Activated T-cell treated with anti-CD3 and anti-CD28 coated beads, Interleukin-2, amount 50 U/mL, for 24 hours (primary cell): ENCODE measurements at regions not wholly inside any gene's neighbourhood (a gene's known extent, or its start where the extent isn't known, plus 50 kb on each side); places are given as distances from the start of the nearest gene placed in this dataset.
A peak's percentile ranks its signal among the peaks of the same experiment; 100 is the strongest.

ENCODE experiments used
- DNase-seq: peaks from one replicate; pipeline ENCODE4 v3.0.0-alpha.2; 2020
- H3K27ac Mint-ChIP-seq: 2 replicates; pipeline ENCODE4 v1.8.0; 2020; ENCODE audit warnings: mild to moderate bottlenecking, mixed read lengths
- H3K27me3 Mint-ChIP-seq: 2 replicates; pipeline ENCODE4 v1.8.0; 2020; ENCODE audit warnings: mixed read lengths
- H3K36me3 Mint-ChIP-seq: 2 replicates; pipeline ENCODE4 v1.8.0; 2020; ENCODE audit warnings: low read depth, mixed read lengths
- H3K4me1 Mint-ChIP-seq: 2 replicates; pipeline ENCODE4 v1.8.0; 2020; ENCODE audit warnings: low read depth, mixed read lengths
- H3K4me3 Mint-ChIP-seq: 2 replicates; pipeline ENCODE4 v1.8.0; 2020; ENCODE audit warnings: mild to moderate bottlenecking, moderate library complexity, mixed read lengths
- H3K9me3 Mint-ChIP-seq: 2 replicates; pipeline ENCODE4 v1.8.0; 2020; ENCODE audit warnings: mixed read lengths

- Mint-ChIP-seq H3K27ac (no peak overlapping the region), H3K4me3 (no peak overlapping the region)
Observed at GRCh38 chr11:95717314-95717713, 72.3 kb downstream of the FAM76B start.

GRCh38 chr11:95716266-95716665, 73.3 kb downstream of the FAM76B start:
- H3K27ac Mint-ChIP-seq = peak overlapping the region; percentile 79
- no peaks in the 10 kb centered on the region for H3K36me3 Mint-ChIP-seq
- no peaks in the 10 kb centered on the region for H3K9me3 Mint-ChIP-seq
- no peak overlapping the region for H3K4me3 Mint-ChIP-seq
- DNase-seq = no peak
- peaks cover 2% of the 10 kb centered on the region for H3K27me3 Mint-ChIP-seq
- peaks cover 57% of the 10 kb centered on the region for H3K4me1 Mint-ChIP-seq

More at GRCh38 chr11:95717314-95717713, 72.3 kb downstream of the FAM76B start:
- Mint-ChIP-seq H3K4me1 (peaks cover 47% of the 10 kb centered on the region), H3K27me3 (peaks cover 2% of the 10 kb centered on the region), H3K9me3 (no peaks in the 10 kb centered on the region), H3K36me3 (no peaks in the 10 kb centered on the region)
- no peak for DNase-seq

- H3K36me3 Mint-ChIP-seq = no peaks in the 10 kb centered on the region
- H3K4me3 Mint-ChIP-seq = peak overlapping the region; percentile 14
- DNase-seq = no peak
- no peaks in the 10 kb centered on the region for H3K9me3 Mint-ChIP-seq
- peak overlapping the region; percentile 79 for H3K27ac Mint-ChIP-seq
- H3K27me3 Mint-ChIP-seq = peaks cover 2% of the 10 kb centered on the region
- H3K4me1 Mint-ChIP-seq = peaks cover 62% of the 10 kb centered on the region
Observed at GRCh38 chr11:95715777-95716241, 73.8 kb downstream of the FAM76B start.

GRCh38 chr11:95714843-95715776, 74.5 kb downstream of the FAM76B start:
- H3K4me3 Mint-ChIP-seq = no peak overlapping the region
- H3K4me1 Mint-ChIP-seq = peaks cover 60% of the 10 kb centered on the region
- peak overlapping the region; percentile 79 for H3K27ac Mint-ChIP-seq
- no peaks in the 10 kb centered on the region for H3K36me3 Mint-ChIP-seq
- DNase-seq = no peak
- H3K9me3 Mint-ChIP-seq = no peaks in the 10 kb centered on the region
- peaks cover 2% of the 10 kb centered on the region for H3K27me3 Mint-ChIP-seq

GRCh38 chr11:95713428-95713827, 76.2 kb downstream of the FAM76B start:
- no peak for DNase-seq
- Mint-ChIP-seq H3K9me3 (no peaks in the 10 kb centered on the region), H3K27me3 (peaks cover 2% of the 10 kb centered on the region), H3K27ac (no peak overlapping the region), H3K36me3 (no peaks in the 10 kb centered on the region), H3K4me1 (peaks cover 54% of the 10 kb centered on the region), H3K4me3 (no peak overlapping the region)

- H3K27ac Mint-ChIP-seq = peak overlapping the region; percentile 86
- peaks cover 2% of the 10 kb centered on the region for H3K27me3 Mint-ChIP-seq
- no peaks in the 10 kb centered on the region for H3K36me3 Mint-ChIP-seq
- peak overlapping the region; percentile 11 for H3K4me3 Mint-ChIP-seq
- no peaks in the 10 kb centered on the region for H3K9me3 Mint-ChIP-seq
- H3K4me1 Mint-ChIP-seq = peaks cover 51% of the 10 kb centered on the region
- DNase-seq = no peak
Observed at GRCh38 chr11:95711945-95712221, 77.7 kb downstream of the FAM76B start.

GRCh38 chr11:95711162-95711944, 78.2 kb downstream of the FAM76B start:
- Mint-ChIP-seq H3K4me1 (peaks cover 49% of the 10 kb centered on the region), H3K27ac (peak overlapping the region; percentile 86), H3K36me3 (no peaks in the 10 kb centered on the region), H3K4me3 (peak overlapping the region; percentile 30), H3K9me3 (no peaks in the 10 kb centered on the region), H3K27me3 (peaks cover 2% of the 10 kb centered on the region)
- DNase-seq = no peak

GRCh38 chr11:95708681-95709080, 80.9 kb downstream of the FAM76B start:
- no peaks in the 10 kb centered on the region for H3K9me3 Mint-ChIP-seq
- H3K36me3 Mint-ChIP-seq = no peaks in the 10 kb centered on the region
- H3K27ac Mint-ChIP-seq = no peak overlapping the region
- no peak for DNase-seq
- peaks cover 2% of the 10 kb centered on the region for H3K27me3 Mint-ChIP-seq
- peaks cover 23% of the 10 kb centered on the region for H3K4me1 Mint-ChIP-seq
- no peak overlapping the region for H3K4me3 Mint-ChIP-seq

- no peak overlapping the region for H3K27ac Mint-ChIP-seq
Observed at GRCh38 chr11:95706974-95707387, 82.6 kb downstream of the FAM76B start.

GRCh38 chr11:95705485-95706124, 84.0 kb downstream of the FAM76B start:
- no peak overlapping the region for H3K4me3 Mint-ChIP-seq
- H3K27me3 Mint-ChIP-seq = no peaks in the 10 kb centered on the region
- no peak overlapping the region for H3K27ac Mint-ChIP-seq
- H3K4me1 Mint-ChIP-seq = peaks cover 13% of the 10 kb centered on the region
- peak; percentile 84 for DNase-seq
- H3K9me3 Mint-ChIP-seq = no peaks in the 10 kb centered on the region
- no peaks in the 10 kb centered on the region for H3K36me3 Mint-ChIP-seq

More at GRCh38 chr11:95706974-95707387, 82.6 kb downstream of the FAM76B start:
- peaks cover 15% of the 10 kb centered on the region for H3K4me1 Mint-ChIP-seq
- H3K27me3 Mint-ChIP-seq = no peaks in the 10 kb centered on the region
- no peak for DNase-seq
- no peaks in the 10 kb centered on the region for H3K36me3 Mint-ChIP-seq
- H3K4me3 Mint-ChIP-seq = no peak overlapping the region
- no peaks in the 10 kb centered on the region for H3K9me3 Mint-ChIP-seq

GRCh38 chr11:95704865-95705264, 84.7 kb downstream of the FAM76B start:
- Mint-ChIP-seq H3K4me3 (no peak overlapping the region), H3K27me3 (no peaks in the 10 kb centered on the region), H3K27ac (no peak overlapping the region), H3K9me3 (no peaks in the 10 kb centered on the region), H3K4me1 (peaks cover 18% of the 10 kb centered on the region), H3K36me3 (no peaks in the 10 kb centered on the region)
- DNase-seq = no peak

GRCh38 chr11:95703049-95703448, 86.5 kb downstream of the FAM76B start:
- Mint-ChIP-seq H3K36me3 (no peaks in the 10 kb centered on the region), H3K4me3 (peak overlapping the region; percentile 11), H3K4me1 (peaks cover 36% of the 10 kb centered on the region), H3K9me3 (peaks cover 5% of the 10 kb centered on the region), H3K27me3 (no peaks in the 10 kb centered on the region), H3K27ac (no peak overlapping the region)
- DNase-seq = no peak

GRCh38 chr11:95702526-95702925, 87.1 kb downstream of the FAM76B start:
- H3K9me3 Mint-ChIP-seq = peaks cover 7% of the 10 kb centered on the region
- no peak for DNase-seq
- no peaks in the 10 kb centered on the region for H3K27me3 Mint-ChIP-seq
- H3K27ac Mint-ChIP-seq = no peak overlapping the region
- peaks cover 41% of the 10 kb centered on the region for H3K4me1 Mint-ChIP-seq
- H3K36me3 Mint-ChIP-seq = no peaks in the 10 kb centered on the region
- peak overlapping the region; percentile 11 for H3K4me3 Mint-ChIP-seq

- Mint-ChIP-seq H3K4me1 (peaks cover 61% of the 10 kb centered on the region), H3K4me3 (peak overlapping the region; percentile 65), H3K9me3 (peaks cover 9% of the 10 kb centered on the region), H3K36me3 (peaks cover 11% of the 10 kb centered on the region), H3K27ac (peak overlapping the region; percentile 95), H3K27me3 (no peaks in the 10 kb centered on the region)
- no peak for DNase-seq
Observed at GRCh38 chr11:95700471-95700817, 89.1 kb downstream of the FAM76B start.
